Amniotic epithelial cell (primary cell): ENCODE measurements at regions not wholly inside any gene's neighbourhood (a gene's known extent, or its start where the extent isn't known, plus 50 kb on each side); places are given as distances from the start of the nearest gene placed in this dataset.
"Not testable (repeated sequence)": the region's sequence is repeated elsewhere in the genome, so short reads cannot be mapped to it uniquely, and the experiment has no call there.

ENCODE experiments used
- DNase-seq: peaks from one replicate; pipeline ENCODE4 v3.0.0-alpha.2; 2010; ENCODE audit warnings: low read depth

DNA sequence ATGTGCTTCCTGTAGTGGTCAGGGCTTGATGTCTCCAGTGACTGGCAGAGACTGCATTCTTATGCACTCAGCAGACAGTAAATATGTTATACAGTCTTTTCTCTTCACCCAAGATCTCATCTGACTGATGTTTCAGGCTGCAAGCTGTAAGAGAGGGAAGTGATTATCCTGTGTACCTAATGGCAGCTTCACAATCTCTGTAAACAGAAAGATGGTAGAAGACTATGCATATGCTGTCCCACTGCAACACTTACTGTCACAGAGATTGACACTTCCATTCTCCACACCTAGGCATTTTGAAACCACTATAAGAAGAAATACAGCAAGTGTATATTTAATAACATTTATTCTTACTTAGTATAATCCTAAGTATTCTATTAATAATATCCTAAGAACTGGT lies 97.6 kb upstream of the ANXA1 start:
- no peak for DNase-seq

- no peak for DNase-seq
Observed at GRCh38 chr9:73053543-73053942, 98.1 kb upstream of the ANXA1 start.

DNA sequence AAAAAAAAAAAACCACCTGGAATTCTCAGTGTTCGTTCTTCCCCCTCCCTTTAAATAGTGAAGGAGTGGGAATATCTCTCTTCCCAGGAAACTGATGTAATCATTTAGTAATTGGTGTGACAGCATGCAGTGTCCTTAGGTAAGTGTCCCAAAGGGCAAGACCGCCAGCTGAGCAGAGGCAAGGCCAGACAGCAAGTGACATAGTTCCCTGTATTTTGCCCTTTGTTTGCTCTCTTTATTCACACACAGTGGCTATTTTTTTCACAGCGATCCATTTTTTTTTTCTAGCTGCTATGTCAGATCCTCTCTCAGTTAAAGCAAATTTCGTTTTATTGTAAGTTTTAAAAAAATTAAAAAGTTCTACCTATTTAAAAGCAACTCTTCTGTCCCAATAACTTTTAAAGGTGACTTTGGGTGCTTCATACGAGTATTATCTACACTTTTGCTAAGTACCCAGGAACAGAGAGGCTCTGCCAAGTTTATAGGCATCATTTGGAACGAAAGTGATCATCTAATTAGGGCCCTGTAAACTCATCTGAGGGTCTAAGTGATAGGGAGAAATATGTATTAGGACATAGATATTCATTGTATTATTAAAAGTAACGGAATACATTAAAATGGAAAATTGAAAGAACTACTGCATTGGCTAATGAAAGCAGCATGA lies 98.2 kb upstream of the ALDH1A1 start:
- DNase-seq = no peak

- peak; percentile 69 for DNase-seq
Observed at GRCh38 chr9:73050065-73050816, 97.4 kb upstream of the ALDH1A1 start.

DNA sequence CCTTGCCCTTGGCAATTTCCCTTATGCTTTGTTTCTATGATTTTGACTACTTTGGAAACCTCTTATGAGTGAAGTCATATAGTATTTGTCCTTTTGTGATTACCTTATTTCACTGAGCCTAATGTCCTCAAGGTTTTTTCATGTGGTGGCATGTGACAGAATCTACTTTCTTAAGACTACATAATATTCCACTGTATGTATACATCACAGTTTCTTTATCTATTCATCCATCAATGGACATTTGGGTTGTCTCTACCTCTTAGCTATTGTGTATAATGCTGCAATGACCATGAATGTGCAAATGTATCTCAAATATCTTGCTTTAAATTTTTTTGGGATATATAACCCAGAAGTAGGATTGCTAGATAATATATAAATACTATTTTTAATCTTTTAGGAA lies 96.4 kb upstream of the ALDH1A1 start:
- DNase-seq = no peak

GRCh38 chr9:73046769-73047168 lies 93.9 kb upstream of the ALDH1A1 start:
- no peak for DNase-seq

DNA sequence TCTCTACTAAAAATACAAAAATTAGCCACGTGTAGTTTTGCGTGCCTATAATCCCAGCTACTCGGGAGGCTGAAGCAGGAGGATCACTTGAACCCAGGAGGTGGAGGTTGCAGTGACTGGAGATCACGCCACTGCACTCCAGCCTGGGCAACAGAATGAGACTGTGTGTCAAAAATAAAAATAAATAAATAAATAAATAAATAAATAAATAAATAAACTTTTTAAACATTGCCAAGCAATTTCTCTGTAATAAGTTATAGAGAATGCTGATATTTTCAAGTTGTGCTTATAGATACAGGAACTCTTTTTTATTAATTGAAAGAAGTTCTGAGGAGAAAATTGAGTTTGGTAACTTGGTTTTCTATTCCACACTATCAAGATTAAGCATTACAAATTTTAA lies 91.9 kb upstream of the ALDH1A1 start:
- not testable (repeated sequence) for DNase-seq

GRCh38 chr9:73042155-73042554 lies 89.3 kb upstream of the ALDH1A1 start:
- DNase-seq = peak; percentile 74

- DNase-seq = peak; percentile 77
Observed at GRCh38 chr9:73039271-73040263, 86.7 kb upstream of the ALDH1A1 start.

GRCh38 chr9:73038613-73039012 lies 85.8 kb upstream of the ALDH1A1 start:
- peak; percentile 79 for DNase-seq

- DNase-seq = peak; percentile 3
Observed at GRCh38 chr9:73038089-73038509, 85.2 kb upstream of the ALDH1A1 start.

GRCh38 chr9:73037613-73038012 lies 84.8 kb upstream of the ALDH1A1 start:
- DNase-seq = peak; percentile 56

DNA sequence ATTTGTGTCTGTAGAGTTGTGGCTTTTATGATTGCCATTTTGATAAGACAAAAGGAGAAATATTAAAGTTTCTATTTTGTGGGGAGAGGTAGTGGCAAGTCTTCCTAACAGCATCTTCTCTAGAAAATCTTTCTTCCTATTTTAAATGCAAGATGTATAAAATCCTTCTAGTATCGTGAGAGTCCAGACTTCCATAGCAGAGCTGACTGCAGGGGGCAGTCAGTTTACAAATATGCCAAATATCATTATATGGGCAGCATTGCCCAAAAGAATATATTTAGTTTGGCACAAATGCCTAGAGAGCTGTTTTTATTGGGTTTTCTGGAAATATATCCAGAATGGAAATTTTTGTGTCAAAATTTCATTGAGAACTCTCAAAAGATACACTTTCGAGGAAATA lies 82.1 kb upstream of the ALDH1A1 start:
- DNase-seq = peak; percentile 9

DNA sequence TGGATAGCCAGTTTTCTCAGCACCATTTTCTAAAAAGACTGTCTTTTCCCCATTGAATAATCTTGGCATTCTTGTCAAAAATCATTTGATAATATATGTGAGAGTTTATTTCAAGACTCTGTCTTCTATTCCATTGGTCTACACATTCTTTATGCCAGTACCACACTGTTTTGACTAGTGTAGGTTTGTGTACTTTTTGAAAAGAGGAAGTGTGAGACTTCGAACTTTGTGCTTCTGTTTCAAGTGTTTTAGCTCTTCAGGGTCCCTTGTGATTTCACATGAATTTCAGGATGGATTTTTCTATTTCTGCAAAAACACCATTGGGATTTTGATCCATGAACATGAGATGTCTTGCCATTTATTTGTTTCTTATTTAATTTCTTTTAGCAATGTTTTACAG lies 78.5 kb upstream of the ALDH1A1 start:
- no peak for DNase-seq

GRCh38 chr9:73030370-73031030 lies 77.6 kb upstream of the ALDH1A1 start:
- DNase-seq = no peak

DNA sequence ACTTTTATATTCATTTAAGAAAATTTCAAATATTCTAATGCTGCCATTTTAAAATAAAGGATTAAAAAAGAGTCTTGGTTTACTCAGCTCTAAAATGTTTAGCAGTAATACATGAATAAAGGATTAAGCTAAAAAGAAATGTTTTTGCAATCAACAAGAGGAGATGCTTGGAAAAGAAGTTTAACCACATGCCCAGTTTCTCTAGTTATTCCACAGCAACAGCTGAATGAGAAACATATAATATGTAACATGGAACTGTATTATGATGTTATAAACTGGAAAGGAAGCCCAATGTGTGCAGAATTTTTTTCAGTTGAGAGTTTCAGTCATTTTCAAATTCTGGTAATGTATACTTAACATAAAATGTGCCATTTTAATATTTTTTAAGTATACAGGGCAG lies 76.5 kb upstream of the ALDH1A1 start:
- DNase-seq = no peak

DNA sequence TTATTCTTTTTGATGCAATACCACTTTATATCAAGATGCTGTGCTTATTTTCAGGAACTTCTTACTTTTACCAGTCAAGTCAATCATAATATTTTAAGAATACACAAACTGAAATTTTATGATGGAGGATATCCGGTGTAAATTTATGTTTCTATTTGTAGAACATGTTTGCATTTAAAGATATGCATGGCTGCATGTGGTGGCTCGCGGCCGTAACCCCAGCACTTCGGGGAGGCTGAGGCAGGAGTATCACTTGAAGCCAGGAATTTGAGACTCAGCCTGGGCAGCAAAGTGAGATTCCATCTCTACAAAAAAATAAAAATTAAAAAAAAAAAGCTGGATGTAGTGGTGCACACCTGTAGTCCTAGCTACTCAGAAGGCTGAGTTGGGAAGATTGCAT lies 73.5 kb upstream of the ALDH1A1 start:
- DNase-seq = no peak

- DNase-seq = no peak
Observed at GRCh38 chr9:73024601-73025034, 71.8 kb upstream of the ALDH1A1 start.

DNA sequence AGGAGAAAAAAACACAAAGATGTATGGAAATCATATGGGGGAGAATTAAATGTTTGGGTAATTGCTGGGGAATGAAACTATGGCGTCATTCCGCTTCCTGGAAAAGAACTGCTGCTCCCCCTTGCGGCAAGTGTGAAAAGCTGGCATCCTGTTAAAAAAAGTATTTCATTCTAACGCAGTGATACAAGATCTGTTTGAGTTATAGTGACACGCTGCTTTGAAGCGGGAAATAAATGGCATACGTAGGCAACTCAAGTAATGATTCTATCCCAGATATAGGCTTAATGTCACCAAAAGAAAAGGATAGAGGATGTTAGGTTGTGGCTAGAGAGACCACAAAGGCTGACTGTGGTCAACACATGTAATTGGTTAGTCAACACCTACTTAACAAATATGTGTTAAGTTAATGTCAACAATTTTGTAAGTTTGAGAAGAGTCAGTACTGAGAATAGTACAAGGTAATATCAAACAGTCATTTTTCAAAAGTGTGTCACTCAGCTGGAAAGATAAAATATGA lies 70.2 kb upstream of the ALDH1A1 start:
- peak; percentile 67 for DNase-seq

DNA sequence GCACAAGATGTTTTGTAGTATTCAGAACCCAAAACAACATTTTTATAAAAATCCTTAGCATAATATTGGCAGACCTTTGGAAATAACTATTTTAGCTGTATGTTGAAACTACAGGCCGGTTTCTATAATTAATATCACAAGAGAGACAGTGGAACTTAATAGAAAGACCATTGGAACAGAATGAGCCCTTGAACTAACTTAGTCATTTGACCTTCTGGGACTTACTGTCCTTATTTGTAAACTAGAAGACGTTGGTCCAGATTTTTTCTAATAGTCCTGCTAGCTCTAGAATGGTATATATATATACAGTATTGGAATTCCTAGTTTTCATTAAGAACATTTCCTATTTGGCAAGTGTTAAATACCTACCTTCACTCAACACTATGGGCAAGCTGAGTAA lies 69.5 kb upstream of the ALDH1A1 start:
- DNase-seq = no peak

- no peak for DNase-seq
Observed at GRCh38 chr9:73020877-73021276, 68.0 kb upstream of the ALDH1A1 start.

DNA sequence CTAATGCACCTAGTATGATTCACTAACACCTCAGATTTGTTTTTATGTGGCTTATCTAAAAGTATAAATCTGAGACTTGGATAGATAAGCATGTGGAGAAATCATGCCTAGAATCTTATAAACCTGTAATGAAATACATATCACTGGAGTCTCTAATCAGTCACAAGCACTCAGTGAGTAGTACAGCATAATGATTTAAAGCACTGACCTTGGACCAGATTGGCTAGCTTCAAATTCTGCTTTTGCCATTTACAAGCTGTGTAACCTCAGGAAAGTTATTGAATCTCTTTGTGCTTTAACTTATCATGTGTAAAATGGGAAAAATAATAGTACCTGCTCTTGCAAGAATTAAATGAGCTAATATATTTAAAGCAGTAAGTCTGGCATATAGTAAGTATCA lies 61.2 kb upstream of the ALDH1A1 start:
- peak; percentile 34 for DNase-seq
